ENCODE measurements at regions not wholly inside any gene's neighbourhood (a gene's known extent, or its start where the extent isn't known, plus 50 kb on each side); places are given as distances from the start of the nearest gene placed in this dataset.
A peak's percentile ranks its signal among the peaks of the same experiment; 100 is the strongest.

DNA sequence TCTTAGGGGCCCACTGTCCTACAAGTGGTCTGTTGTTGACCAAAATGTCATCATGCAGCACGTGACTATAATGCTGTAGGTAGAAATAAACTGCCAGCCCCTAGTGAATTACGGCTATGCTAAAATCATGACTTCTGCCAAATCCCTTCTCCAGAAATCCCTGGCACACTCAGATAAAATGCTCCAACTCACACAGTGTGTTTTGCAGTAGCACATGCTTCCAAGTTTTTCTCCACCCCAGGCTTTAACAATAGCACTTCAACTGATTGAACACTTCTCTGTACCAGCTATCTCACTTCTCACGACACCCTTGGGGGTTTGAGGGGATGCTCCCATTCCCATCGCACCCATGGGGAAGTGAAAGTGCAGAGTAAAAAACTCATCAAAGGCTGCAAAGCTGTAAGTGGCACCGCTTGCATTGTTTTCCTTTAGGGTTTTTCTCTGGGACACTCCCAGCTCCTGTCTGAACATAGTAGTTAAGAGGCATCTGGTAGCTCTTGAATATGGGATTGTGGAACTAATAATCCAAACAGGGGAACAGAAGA lies 151.0 kb upstream of the SLC24A2 start:
- Histone ChIP-seq H3K36me3 (ENCODE audit: control insufficient read depth in 2 of 2, insufficient read depth in 2 of 2, low read length in 2 of 2) (no peaks in the 10 kb centered on the region), H3K4me3 (ENCODE audit: low read length in 2 of 2) (no peak overlapping the region), H3K4me1 (ENCODE audit: control insufficient read depth in 2 of 2, insufficient read depth in 2 of 2, low read length in 2 of 2) (no peaks in the 10 kb centered on the region), H3K27ac (ENCODE audit: low read depth in 2 of 2, low read length in 2 of 2) (no peak overlapping the region), H3K27me3 (ENCODE audit: control insufficient read depth in 2 of 2, insufficient read depth in 2 of 2, low read length in 2 of 2) (no peaks in the 10 kb centered on the region), H3K9me3 (ENCODE audit: control insufficient read depth in 2 of 2, low read length in 2 of 2) (no peaks in the 10 kb centered on the region), H3K9ac (ENCODE audit: low read depth in 1 of 2, low read length in 2 of 2) (no peak overlapping the region)

DNA sequence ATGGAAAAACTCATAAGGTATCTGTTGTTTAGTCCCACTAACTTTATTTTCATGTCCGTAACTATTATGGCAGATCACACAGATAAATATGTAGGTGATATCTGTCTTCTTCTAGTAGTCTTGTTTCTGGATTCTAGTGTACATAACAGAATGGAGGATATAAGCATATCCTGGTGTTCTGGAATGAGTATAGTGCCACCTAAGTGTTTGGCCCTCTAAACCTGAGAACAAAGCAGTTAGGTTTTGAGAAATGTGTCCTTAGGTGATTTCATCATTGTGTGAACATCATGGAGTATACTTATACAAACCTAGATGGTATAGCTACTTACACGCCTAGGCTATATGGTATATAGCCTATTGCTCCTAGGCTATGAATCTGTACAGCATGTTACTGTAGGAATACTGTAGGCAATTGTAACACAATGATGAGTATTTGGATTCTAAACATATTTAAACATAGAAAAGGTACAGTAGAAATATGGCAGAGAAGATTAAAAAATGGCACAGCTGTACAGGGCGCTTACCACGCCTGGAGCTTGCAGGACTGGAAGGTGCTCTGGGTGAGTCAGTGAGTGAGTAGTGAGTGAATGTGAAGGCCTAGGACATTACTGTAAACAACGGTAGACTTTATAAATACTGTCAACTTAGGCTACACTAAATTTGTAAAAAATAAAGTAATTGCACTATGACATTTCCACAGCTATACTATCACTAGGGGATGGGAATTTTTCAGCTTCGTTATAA lies 150.3 kb upstream of the SLC24A2 start:
- Histone ChIP-seq H3K4me1 (ENCODE audit: control insufficient read depth in 2 of 2, insufficient read depth in 2 of 2, low read length in 2 of 2) (no peaks in the 10 kb centered on the region), H3K4me3 (ENCODE audit: low read length in 2 of 2) (no peak overlapping the region), H3K9ac (ENCODE audit: low read depth in 1 of 2, low read length in 2 of 2) (no peak overlapping the region), H3K27ac (ENCODE audit: low read depth in 2 of 2, low read length in 2 of 2) (no peak overlapping the region), H3K27me3 (ENCODE audit: control insufficient read depth in 2 of 2, insufficient read depth in 2 of 2, low read length in 2 of 2) (no peaks in the 10 kb centered on the region), H3K9me3 (ENCODE audit: control insufficient read depth in 2 of 2, low read length in 2 of 2) (no peaks in the 10 kb centered on the region), H3K36me3 (ENCODE audit: control insufficient read depth in 2 of 2, insufficient read depth in 2 of 2, low read length in 2 of 2) (no peaks in the 10 kb centered on the region)

GRCh38 chr9:19937121-19937520 lies 148.3 kb upstream of the SLC24A2 start:
- no peak overlapping the region for H3K4me3 ChIP-seq (ENCODE audit: low read length in 2 of 2)
- no peaks in the 10 kb centered on the region for H3K4me1 ChIP-seq (ENCODE audit: control insufficient read depth in 2 of 2, insufficient read depth in 2 of 2, low read length in 2 of 2)
- no peak overlapping the region for H3K27ac ChIP-seq (ENCODE audit: low read depth in 2 of 2, low read length in 2 of 2)
- no peaks in the 10 kb centered on the region for H3K27me3 ChIP-seq (ENCODE audit: control insufficient read depth in 2 of 2, insufficient read depth in 2 of 2, low read length in 2 of 2)
- no peak overlapping the region for H3K9ac ChIP-seq (ENCODE audit: low read depth in 1 of 2, low read length in 2 of 2)
- no peaks in the 10 kb centered on the region for H3K36me3 ChIP-seq (ENCODE audit: control insufficient read depth in 2 of 2, insufficient read depth in 2 of 2, low read length in 2 of 2)
- H3K9me3 ChIP-seq (ENCODE audit: control insufficient read depth in 2 of 2, low read length in 2 of 2): no peaks in the 10 kb centered on the region

- Histone ChIP-seq H3K4me3 (ENCODE audit: low read length in 2 of 2) (no peak overlapping the region), H3K9me3 (ENCODE audit: control insufficient read depth in 2 of 2, low read length in 2 of 2) (no peaks in the 10 kb centered on the region), H3K27me3 (ENCODE audit: control insufficient read depth in 2 of 2, insufficient read depth in 2 of 2, low read length in 2 of 2) (no peaks in the 10 kb centered on the region), H3K9ac (ENCODE audit: low read depth in 1 of 2, low read length in 2 of 2) (no peak overlapping the region), H3K27ac (ENCODE audit: low read depth in 2 of 2, low read length in 2 of 2) (no peak overlapping the region), H3K4me1 (ENCODE audit: control insufficient read depth in 2 of 2, insufficient read depth in 2 of 2, low read length in 2 of 2) (no peaks in the 10 kb centered on the region), H3K36me3 (ENCODE audit: control insufficient read depth in 2 of 2, insufficient read depth in 2 of 2, low read length in 2 of 2) (no peaks in the 10 kb centered on the region)
Observed at GRCh38 chr9:19936598-19936997, 147.8 kb upstream of the SLC24A2 start.

GRCh38 chr9:19935422-19935821 lies 146.6 kb upstream of the SLC24A2 start:
- Histone ChIP-seq H3K27me3 (ENCODE audit: control insufficient read depth in 2 of 2, insufficient read depth in 2 of 2, low read length in 2 of 2) (no peaks in the 10 kb centered on the region), H3K9ac (ENCODE audit: low read depth in 1 of 2, low read length in 2 of 2) (no peak overlapping the region), H3K9me3 (ENCODE audit: control insufficient read depth in 2 of 2, low read length in 2 of 2) (no peaks in the 10 kb centered on the region), H3K4me3 (ENCODE audit: low read length in 2 of 2) (no peak overlapping the region), H3K36me3 (ENCODE audit: control insufficient read depth in 2 of 2, insufficient read depth in 2 of 2, low read length in 2 of 2) (no peaks in the 10 kb centered on the region), H3K27ac (ENCODE audit: low read depth in 2 of 2, low read length in 2 of 2) (no peak overlapping the region), H3K4me1 (ENCODE audit: control insufficient read depth in 2 of 2, insufficient read depth in 2 of 2, low read length in 2 of 2) (no peaks in the 10 kb centered on the region)

DNA sequence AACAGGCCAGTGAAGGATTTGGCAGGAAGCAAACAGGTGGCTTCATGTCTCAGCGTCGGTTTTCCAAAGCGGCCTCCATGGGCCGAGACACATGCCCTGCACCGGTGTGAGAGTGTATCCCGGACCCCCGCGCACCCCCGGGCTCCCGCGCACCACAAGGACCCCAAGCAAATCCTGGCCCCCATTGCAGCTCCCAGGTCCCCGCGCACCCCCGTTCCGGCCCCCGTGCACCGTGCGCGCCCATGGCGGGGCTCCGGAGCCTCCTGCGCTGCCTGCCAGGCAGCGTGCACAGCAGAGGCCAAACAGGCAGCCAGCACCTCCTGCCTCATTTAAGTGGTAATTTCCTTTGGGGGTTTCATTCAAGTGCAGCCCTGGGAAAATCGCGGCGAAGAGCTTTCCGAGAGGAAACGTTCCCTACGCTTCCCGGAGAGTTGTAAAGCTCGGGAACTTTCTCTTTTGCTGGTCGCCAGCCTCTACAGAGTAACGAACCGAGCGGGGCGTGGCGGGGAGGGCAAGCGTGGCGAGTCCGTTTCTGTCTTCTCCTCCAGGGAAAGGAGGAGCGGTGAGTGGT lies 145.5 kb upstream of the SLC24A2 start:
- Histone ChIP-seq H3K27me3 (ENCODE audit: control insufficient read depth in 2 of 2, insufficient read depth in 2 of 2, low read length in 2 of 2) (no peaks in the 10 kb centered on the region), H3K9me3 (ENCODE audit: control insufficient read depth in 2 of 2, low read length in 2 of 2) (no peaks in the 10 kb centered on the region), H3K4me1 (ENCODE audit: control insufficient read depth in 2 of 2, insufficient read depth in 2 of 2, low read length in 2 of 2) (no peaks in the 10 kb centered on the region), H3K36me3 (ENCODE audit: control insufficient read depth in 2 of 2, insufficient read depth in 2 of 2, low read length in 2 of 2) (no peaks in the 10 kb centered on the region), H3K4me3 (ENCODE audit: low read length in 2 of 2) (peak overlapping the region; percentile 43 to 66), H3K27ac (ENCODE audit: low read depth in 2 of 2, low read length in 2 of 2) (no peak overlapping the region), H3K9ac (ENCODE audit: low read depth in 1 of 2, low read length in 2 of 2) (peak overlapping the region in 1 of 2 donors; percentile 33)

DNA sequence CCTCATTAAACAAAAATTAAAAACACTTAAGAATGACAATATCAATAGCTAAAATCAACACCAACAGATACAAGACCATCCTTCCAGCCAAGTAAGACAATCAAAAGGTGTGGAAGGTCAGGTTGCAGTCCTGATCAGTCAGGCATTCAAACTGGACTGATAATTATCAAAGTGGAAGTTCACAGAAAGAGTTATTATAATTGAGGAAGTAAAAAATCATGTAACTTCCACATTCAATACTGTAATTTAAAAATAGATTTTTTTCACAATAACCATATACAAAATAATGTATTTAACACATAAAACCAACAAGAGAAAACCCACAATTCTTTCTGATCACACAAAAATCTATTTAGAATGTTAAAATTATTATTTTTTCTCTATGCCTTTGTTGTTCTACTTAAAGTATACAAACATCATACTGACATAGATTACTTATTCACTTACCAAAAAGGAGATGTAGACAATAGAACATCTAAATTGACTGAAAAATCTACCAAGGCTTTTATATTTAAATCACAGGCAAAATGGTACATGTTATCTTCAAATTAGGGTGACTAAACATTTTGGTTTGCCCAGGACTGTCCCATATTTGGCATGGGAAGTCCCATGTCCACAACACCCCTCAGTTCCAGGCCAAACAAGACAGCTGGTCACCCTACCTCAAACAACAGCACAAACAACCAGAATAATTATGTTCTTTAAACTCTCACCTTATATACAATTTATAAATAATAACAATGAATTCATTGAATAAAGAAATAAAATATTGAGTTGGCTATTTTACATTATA lies 142.5 kb upstream of the SLC24A2 start:
- H3K27ac ChIP-seq (ENCODE audit: low read depth in 2 of 2, low read length in 2 of 2): no peak overlapping the region
- no peak overlapping the region for H3K4me3 ChIP-seq (ENCODE audit: low read length in 2 of 2)
- no peaks in the 10 kb centered on the region for H3K27me3 ChIP-seq (ENCODE audit: control insufficient read depth in 2 of 2, insufficient read depth in 2 of 2, low read length in 2 of 2)
- H3K36me3 ChIP-seq (ENCODE audit: control insufficient read depth in 2 of 2, insufficient read depth in 2 of 2, low read length in 2 of 2): no peaks in the 10 kb centered on the region
- H3K9me3 ChIP-seq (ENCODE audit: control insufficient read depth in 2 of 2, low read length in 2 of 2): no peaks in the 10 kb centered on the region
- no peak overlapping the region for H3K9ac ChIP-seq (ENCODE audit: low read depth in 1 of 2, low read length in 2 of 2)
- H3K4me1 ChIP-seq (ENCODE audit: control insufficient read depth in 2 of 2, insufficient read depth in 2 of 2, low read length in 2 of 2): peaks cover 0 to 2% of the 10 kb centered on the region in 2 donors

DNA sequence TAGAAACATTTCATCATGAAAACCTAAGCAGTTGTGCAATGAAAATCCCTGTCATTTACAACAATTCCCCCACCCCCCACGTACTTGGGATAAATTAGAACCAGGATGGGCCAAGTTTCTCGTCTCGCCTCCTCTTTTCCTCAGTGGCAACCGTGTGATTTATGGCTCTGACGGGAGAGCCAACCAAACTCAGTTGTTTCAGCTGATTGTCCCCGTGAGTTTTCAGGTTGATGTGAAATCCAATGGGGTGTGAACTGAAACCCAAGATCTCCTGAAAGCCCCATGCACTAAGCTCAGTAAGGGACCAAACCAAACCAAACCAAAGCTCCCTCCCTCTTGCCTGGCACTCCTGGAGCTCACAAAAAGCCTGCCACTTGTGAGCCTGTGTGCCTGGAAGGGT lies 138.7 kb upstream of the SLC24A2 start:
- Histone ChIP-seq H3K4me3 (ENCODE audit: low read length in 2 of 2) (no peak overlapping the region), H3K9me3 (ENCODE audit: control insufficient read depth in 2 of 2, low read length in 2 of 2) (no peaks in the 10 kb centered on the region), H3K27me3 (ENCODE audit: control insufficient read depth in 2 of 2, insufficient read depth in 2 of 2, low read length in 2 of 2) (peaks cover 0 to 2% of the 10 kb centered on the region in 2 donors), H3K4me1 (ENCODE audit: control insufficient read depth in 2 of 2, insufficient read depth in 2 of 2, low read length in 2 of 2) (peaks cover 0 to 4% of the 10 kb centered on the region in 2 donors), H3K36me3 (ENCODE audit: control insufficient read depth in 2 of 2, insufficient read depth in 2 of 2, low read length in 2 of 2) (no peaks in the 10 kb centered on the region), H3K27ac (ENCODE audit: low read depth in 2 of 2, low read length in 2 of 2) (no peak overlapping the region), H3K9ac (ENCODE audit: low read depth in 1 of 2, low read length in 2 of 2) (no peak overlapping the region)

- peaks cover 0 to 4% of the 10 kb centered on the region in 2 donors for H3K4me1 ChIP-seq (ENCODE audit: control insufficient read depth in 2 of 2, insufficient read depth in 2 of 2, low read length in 2 of 2)
- peaks cover 0 to 2% of the 10 kb centered on the region in 2 donors for H3K27me3 ChIP-seq (ENCODE audit: control insufficient read depth in 2 of 2, insufficient read depth in 2 of 2, low read length in 2 of 2)
- H3K9ac ChIP-seq (ENCODE audit: low read depth in 1 of 2, low read length in 2 of 2): no peak overlapping the region
- H3K9me3 ChIP-seq (ENCODE audit: control insufficient read depth in 2 of 2, low read length in 2 of 2): no peaks in the 10 kb centered on the region
- no peak overlapping the region for H3K27ac ChIP-seq (ENCODE audit: low read depth in 2 of 2, low read length in 2 of 2)
- no peak overlapping the region for H3K4me3 ChIP-seq (ENCODE audit: low read length in 2 of 2)
- H3K36me3 ChIP-seq (ENCODE audit: control insufficient read depth in 2 of 2, insufficient read depth in 2 of 2, low read length in 2 of 2): no peaks in the 10 kb centered on the region
Observed at GRCh38 chr9:19926774-19927173, 137.9 kb upstream of the SLC24A2 start.

Data from mucosa of rectum (tissue), 2 donors.